PC-9 (cell line): ENCODE measurements at regions not wholly inside any gene's neighbourhood (a gene's known extent, or its start where the extent isn't known, plus 50 kb on each side); places are given as distances from the start of the nearest gene placed in this dataset.

Experiments used
- BruUV-seq: library from RNA; stranded (reverse); fragments of 400-500 nt; replicated peaks from 2 replicates; lab custom pipeline; 2021; lab: Mats Ljungman, UMichigan
- CTCF ChIA-PET: fragments of 300-600 bp; sonication (Branson Sonifier 250); formaldehyde crosslinking; loops from one replicate; lab custom pipeline; 2022; ENCODE audit warnings: antibody characterized with exemption; lab: Charles Lee
- POLR2A ChIA-PET: fragments of 300-600 bp; sonication (Branson Sonifier 250); formaldehyde crosslinking; loops from one replicate; lab custom pipeline; 2022; ENCODE audit warnings: antibody characterized with exemption; ENCODE audit not compliant: unreplicated experiment; lab: Charles Lee
- DNase-seq, 2 experiments: peaks; one replicate each; pipeline versions ENCODE4 v3.0.0 to v3.0.0-alpha.2; 2015 to 2022; ENCODE audit warnings: mixed read lengths in 1 of 2
- H2AFZ ChIP-seq: fragments of 200-600 bp; sonication (generic); 2 replicates; pipeline ENCODE4 v1.8.1; 2017; ENCODE audit warnings: antibody characterized with exemption
- H3F3A ChIP-seq: fragments of 200-600 bp; sonication (generic); 2 replicates; pipeline ENCODE4 v1.8.1; 2017; ENCODE audit warnings: antibody characterized with exemption, mild to moderate bottlenecking, low read depth; ENCODE audit not compliant: insufficient read depth
- H3K27ac ChIP-seq: fragments of 200-600 bp; sonication (generic); 2 replicates; pipeline ENCODE4 v1.6.1; 2016; ENCODE audit warnings: mixed run types
- H3K27me3 ChIP-seq: fragments of 200-600 bp; sonication (generic); 2 replicates; pipeline ENCODE4 v1.6.1; 2016; ENCODE audit warnings: low read depth, mixed run types; ENCODE audit not compliant: insufficient read depth
- H3K36me3 ChIP-seq: fragments of 200-600 bp; sonication (generic); 2 replicates; pipeline ENCODE4 v1.6.1; 2016; ENCODE audit warnings: low read depth, mixed run types
- H3K4me1 ChIP-seq: fragments of 200-600 bp; sonication (generic); replicated peaks from 2 replicates; pipeline ENCODE4 v1.6.1; 2016; ENCODE audit warnings: mixed run types; ENCODE audit not compliant: insufficient read depth
- H3K4me2 ChIP-seq: fragments of 200-600 bp; sonication (generic); 2 replicates; pipeline ENCODE4 v1.6.1; 2017; ENCODE audit warnings: mixed run types
- H3K4me3 ChIP-seq: fragments of 200-600 bp; sonication (generic); 2 replicates; pipeline ENCODE4 v1.6.1; 2016; ENCODE audit warnings: mixed run types
- H3K79me2 ChIP-seq: fragments of 200-600 bp; sonication (generic); 2 replicates; pipeline ENCODE4 v1.6.1; 2017; ENCODE audit warnings: low read depth, mixed run types
- H3K9me2 ChIP-seq: fragments of 200-600 bp; sonication (generic); 2 replicates; pipeline ENCODE4 v1.8.1; 2017; ENCODE audit warnings: mild to moderate bottlenecking; ENCODE audit not compliant: insufficient read depth
- H3K9me3 ChIP-seq: fragments of 200-600 bp; sonication (generic); 2 replicates; pipeline ENCODE4 v1.8.1; 2016; ENCODE audit warnings: low read depth; ENCODE audit not compliant: insufficient read depth
- H4K20me1 ChIP-seq: fragments of 200-600 bp; sonication (generic); 2 replicates; pipeline ENCODE4 v1.8.1; 2017; ENCODE audit not compliant: insufficient read depth
- CTCF ChIP-seq: fragments of 200-600 bp; sonication (generic); conservative IDR thresholded peaks from 2 replicates; pipeline ENCODE4 v1.6.1; 2017; ENCODE audit warnings: mixed run types, antibody characterized with exemption, mild to moderate bottlenecking, moderate library complexity
- EZH2 ChIP-seq: fragments of 200-600 bp; sonication (generic); IDR thresholded peaks from 2 replicates; pipeline ENCODE4 v1.8.0; 2017; ENCODE audit warnings: antibody characterized with exemption, low read depth
- intact Hi-C: fragments of 100-400 bp; cut with micrococcal nuclease; formaldehyde crosslinking; loops from one replicate; pipeline ENCODE4 v1.10.0; 2022; ENCODE audit not compliant: unreplicated experiment

- DNase-seq, result no peak
- H3K27me3 ChIP-seq, result no peaks in the 10 kb centered on the region
- H3K4me2 ChIP-seq, result no peak overlapping the region
- BruUV-seq, result no TSS peak
- no peaks in the 10 kb centered on the region for H3K36me3 ChIP-seq
- ChIA-PET POLR2A (no interaction called here), CTCF (no interaction called here)
- H2AFZ ChIP-seq, result no peak overlapping the region
- no peak overlapping the region for H3K4me3 ChIP-seq
- no peaks in the 10 kb centered on the region for H3K9me3 ChIP-seq
- no peaks in the 10 kb centered on the region for H4K20me1 ChIP-seq
- H3K9me2 ChIP-seq, result no peaks in the 10 kb centered on the region
- TF ChIP-seq EZH2 (no peak), CTCF (no peak)
- H3K4me1 ChIP-seq, result no peaks in the 10 kb centered on the region
- H3K79me2 ChIP-seq, result no peaks in the 10 kb centered on the region
- H3K27ac ChIP-seq, result no peak overlapping the region
- H3F3A ChIP-seq, result no peaks in the 10 kb centered on the region
- intact Hi-C loops, result no loop called here
Observed at GRCh38 chr3:109818081-109818480, 480.7 kb upstream of the DPPA4 start.

GRCh38 chr3:109819734-109820133 lies 482.4 kb upstream of the DPPA4 start:
- intact Hi-C loops, result no loop called here
- H3K9me2 ChIP-seq, result no peaks in the 10 kb centered on the region
- no peaks in the 10 kb centered on the region for H3K9me3 ChIP-seq
- no peak overlapping the region for H2AFZ ChIP-seq
- no peak for DNase-seq
- ChIA-PET CTCF (no interaction called here), POLR2A (no interaction called here)
- H3K4me2 ChIP-seq, result no peak overlapping the region
- no peak overlapping the region for H3K4me3 ChIP-seq
- no peaks in the 10 kb centered on the region for H3K36me3 ChIP-seq
- H3K27me3 ChIP-seq, result no peaks in the 10 kb centered on the region
- no peaks in the 10 kb centered on the region for H4K20me1 ChIP-seq
- no peak for TF ChIP-seq EZH2
- no peak for TF ChIP-seq CTCF
- H3K27ac ChIP-seq, result no peak overlapping the region
- no TSS peak for BruUV-seq
- H3F3A ChIP-seq, result no peaks in the 10 kb centered on the region
- no peaks in the 10 kb centered on the region for H3K79me2 ChIP-seq
- H3K4me1 ChIP-seq, result no peaks in the 10 kb centered on the region

GRCh38 chr3:109825971-109826810 lies 488.8 kb upstream of the DPPA4 start:
- Histone ChIP-seq H3K4me3 (no peak overlapping the region), H2AFZ (0 out of 2 replicates have a peak overlapping the region, but pooled peaks have one; percentile 0), H3K27me3 (no peaks in the 10 kb centered on the region), H3F3A (no peaks in the 10 kb centered on the region), H3K9me3 (no peaks in the 10 kb centered on the region), H3K27ac (no peak overlapping the region), H3K4me2 (no peak overlapping the region), H3K79me2 (no peaks in the 10 kb centered on the region), H3K4me1 (no peaks in the 10 kb centered on the region), H4K20me1 (no peaks in the 10 kb centered on the region), H3K9me2 (no peaks in the 10 kb centered on the region), H3K36me3 (no peaks in the 10 kb centered on the region)
- TF ChIP-seq CTCF (no peak), EZH2 (no peak)
- no peak for DNase-seq
- ChIA-PET CTCF (interaction anchor here (0.6 kb wide), 1 partner anchor 381 kb away, joined by 3 read pairs; no protein-coding TSS in a partner anchor), POLR2A (no interaction called here)
- intact Hi-C loops, result no loop called here
- BruUV-seq, result no TSS peak
